ENCODE measurements at regions not wholly inside any gene's neighbourhood (a gene's known extent, or its start where the extent isn't known, plus 50 kb on each side); places are given as distances from the start of the nearest gene placed in this dataset.

- TF ChIP-seq CTCF (conservative IDR thresholded peaks at IDR 0.05) = no peak
- no peak for TF ChIP-seq EZH2 (IDR thresholded peaks at IDR 0.05; ENCODE audit: low read depth)
Observed at GRCh38 chr1:66455446-66455845, 78.5 kb upstream of the SGIP1 start.

Measured in PC-9 (cell line).